Mesenchymal stem cell (in vitro differentiated cells and primary cell): ENCODE measurements at regions not wholly inside any gene's neighbourhood (a gene's known extent, or its start where the extent isn't known, plus 50 kb on each side); places are given as distances from the start of the nearest gene placed in this dataset.

ENCODE experiments used
- DNase-seq: peaks from one replicate; pipeline ENCODE4 v3.0.0-alpha.2; 2013
- H2AFZ ChIP-seq: one replicate; pipeline ENCODE4 v1.6.1; 2013; ENCODE audit warnings: low read depth, mild to moderate bottlenecking, control low read depth, inconsistent platforms, low read length, moderate library complexity
- H2AK5ac ChIP-seq: 2 replicates; pipeline ENCODE4 v1.6.1; 2013; ENCODE audit warnings: low read length, moderate library complexity, mild to moderate bottlenecking, inconsistent platforms; ENCODE audit not compliant: severe bottlenecking
- H2BK120ac ChIP-seq: one replicate; pipeline ENCODE4 v1.6.1; 2013; ENCODE audit warnings: low read depth, mild to moderate bottlenecking, inconsistent platforms, low read length, moderate library complexity
- H2BK12ac ChIP-seq, 2 experiments: one replicate each; pipeline ENCODE4 v1.6.1; 2013; ENCODE audit warnings: inconsistent platforms in 2 of 2, low read length in 2 of 2, mild to moderate bottlenecking in 2 of 2, moderate library complexity in 2 of 2, control low read depth in 1 of 2
- H2BK15ac ChIP-seq: one replicate; pipeline ENCODE4 v1.6.1; 2013; ENCODE audit warnings: mild to moderate bottlenecking, low read depth, inconsistent platforms; ENCODE audit not compliant: poor library complexity, severe bottlenecking
- H2BK5ac ChIP-seq: 2 replicates; pipeline ENCODE4 v1.6.1; 2013; ENCODE audit warnings: low read depth, mild to moderate bottlenecking, low read length, control low read depth, inconsistent platforms; ENCODE audit not compliant: poor library complexity, severe bottlenecking
- H3K14ac ChIP-seq, 2 experiments: one replicate each; pipeline ENCODE4 v1.6.1; 2013; ENCODE audit warnings: inconsistent platforms in 2 of 2, low read length in 2 of 2, control low read depth in 1 of 2, mild to moderate bottlenecking in 1 of 2, moderate library complexity in 1 of 2
- H3K18ac ChIP-seq, 2 experiments: one replicate each; pipeline ENCODE4 v1.6.1; 2013; ENCODE audit warnings: inconsistent platforms in 2 of 2, low read length in 2 of 2, control low read depth in 1 of 2, low read depth in 1 of 2, mild to moderate bottlenecking in 1 of 2
- H3K23ac ChIP-seq, 2 experiments: one replicate each; pipeline ENCODE4 v1.6.1; 2013; ENCODE audit warnings: inconsistent platforms in 2 of 2, low read length in 2 of 2, mild to moderate bottlenecking in 2 of 2, moderate library complexity in 2 of 2, control low read depth in 1 of 2
- H3K27ac ChIP-seq: 2 replicates; pipeline ENCODE4 v1.5.1; 2013; ENCODE audit warnings: mild to moderate bottlenecking, moderate library complexity, low read length, control low read depth, inconsistent platforms; ENCODE audit not compliant: poor library complexity, severe bottlenecking
- H3K27me3 ChIP-seq, 2 experiments: 2 replicates each; pipeline versions ENCODE4 v1.6.1 to v1.7.0; 2013; ENCODE audit warnings: low read length in 2 of 2, mild to moderate bottlenecking in 2 of 2, moderate library complexity in 2 of 2, control low read depth in 1 of 2, inconsistent platforms in 1 of 2; ENCODE audit not compliant: control insufficient read depth in 1 of 2, insufficient read depth in 1 of 2
- H3K36me3 ChIP-seq, 2 experiments: 2 replicates each; pipeline versions ENCODE4 v1.6.1 to v1.7.0; 2013; ENCODE audit warnings: low read length in 2 of 2, control low read depth in 1 of 2, inconsistent platforms in 1 of 2, low read depth in 1 of 2, mild to moderate bottlenecking in 1 of 2; ENCODE audit not compliant: insufficient read depth in 2 of 2, control insufficient read depth in 1 of 2
- H3K4ac ChIP-seq, 2 experiments: one replicate each; pipeline ENCODE4 v1.6.1; 2013; ENCODE audit warnings: inconsistent platforms in 2 of 2, low read length in 2 of 2, mild to moderate bottlenecking in 2 of 2, moderate library complexity in 2 of 2, control low read depth in 1 of 2, low read depth in 1 of 2
- H3K4me1 ChIP-seq: 2 replicates; pipeline ENCODE4 v1.6.1; 2013; ENCODE audit warnings: low read depth, low read length, control low read depth; ENCODE audit not compliant: control insufficient read depth, insufficient read depth
- H3K4me2 ChIP-seq: 2 replicates; pipeline ENCODE4 v1.6.1; 2013; ENCODE audit warnings: low read length, mild to moderate bottlenecking, inconsistent platforms; ENCODE audit not compliant: poor library complexity, severe bottlenecking
- H3K4me3 ChIP-seq, 2 experiments: 2 replicates each; pipeline versions ENCODE4 v1.5.1 to v1.7.0; 2013; ENCODE audit warnings: low read length in 2 of 2, mild to moderate bottlenecking in 2 of 2, control low read depth in 1 of 2, low read depth in 1 of 2; ENCODE audit not compliant: insufficient read depth in 1 of 2
- H3K79me1 ChIP-seq: replicated peaks from 2 replicates; pipeline ENCODE4 v1.6.1; 2013; ENCODE audit warnings: mild to moderate bottlenecking, control low read depth, low read length, inconsistent platforms; ENCODE audit not compliant: poor library complexity, severe bottlenecking
- H3K9ac ChIP-seq: 2 replicates; pipeline ENCODE4 v1.7.0; 2013; ENCODE audit warnings: mild to moderate bottlenecking, low read length, moderate library complexity
- H3K9me3 ChIP-seq: 2 replicates; pipeline ENCODE4 v1.7.0; 2013; ENCODE audit warnings: mild to moderate bottlenecking, low read length; ENCODE audit not compliant: control insufficient read depth
- H4K8ac ChIP-seq: one replicate; pipeline ENCODE4 v1.6.1; 2013; ENCODE audit warnings: inconsistent platforms, mild to moderate bottlenecking, low read length, moderate library complexity
- H4K91ac ChIP-seq: one replicate; pipeline ENCODE4 v1.6.1; 2013; ENCODE audit warnings: mild to moderate bottlenecking, low read length, inconsistent platforms
- WGBS: methylation state at CpG from one replicate; pipeline ENCODE4 v1.1.7; 2013; ENCODE audit warnings: mixed read lengths; 5-methylcytosine and 5-hydroxymethylcytosine counted together

GRCh38 chr6:54491431-54491830, 183.2 kb downstream of the TINAG start:
- Histone ChIP-seq H3K4me1 (peaks cover 2% of the 10 kb centered on the region), H3K18ac (no peak overlapping the region), H3K23ac (no peak overlapping the region), H2AK5ac (no peak overlapping the region), H2BK5ac (no peak overlapping the region), H3K27me3 (no peaks in the 10 kb centered on the region), H3K4ac (no peak overlapping the region), H4K8ac (no peak overlapping the region), H3K14ac (no peak overlapping the region), H3K4me2 (no peak overlapping the region), H2BK15ac (no peak overlapping the region), H3K79me1 (no peaks in the 10 kb centered on the region), H3K9ac (no peak overlapping the region), H3K9me3 (peaks cover 6% of the 10 kb centered on the region), H2BK120ac (no peak overlapping the region), H2AFZ (no peak overlapping the region), H2BK12ac (no peak overlapping the region), H3K4me3 (no peak overlapping the region), H4K91ac (no peak overlapping the region), H3K36me3 (no peaks in the 10 kb centered on the region), H3K27ac (no peak overlapping the region)
- 93% methylated on average over 2 of the region's 3 CpGs for WGBS
- DNase-seq = no peak

GRCh38 chr6:54493138-54493537, 184.9 kb downstream of the TINAG start:
- Histone ChIP-seq H2AK5ac (no peak overlapping the region), H2BK120ac (no peak overlapping the region), H3K27ac (peak overlapping the region; percentile 8), H3K4ac (no peak overlapping the region), H3K4me3 (no peak overlapping the region), H3K4me1 (peaks cover 2% of the 10 kb centered on the region), H3K9ac (peak overlapping the region; percentile 36), H3K4me2 (no peak overlapping the region), H3K79me1 (no peaks in the 10 kb centered on the region), H3K23ac (no peak overlapping the region), H3K14ac (no peak overlapping the region), H3K36me3 (no peaks in the 10 kb centered on the region), H4K91ac (no peak overlapping the region), H2BK12ac (no peak overlapping the region), H4K8ac (no peak overlapping the region), H2AFZ (no peak overlapping the region), H3K18ac (no peak overlapping the region), H3K27me3 (no peaks in the 10 kb centered on the region), H2BK5ac (no peak overlapping the region), H3K9me3 (peaks cover 8% of the 10 kb centered on the region), H2BK15ac (no peak overlapping the region)
- DNase-seq = peak; percentile 40

DNA sequence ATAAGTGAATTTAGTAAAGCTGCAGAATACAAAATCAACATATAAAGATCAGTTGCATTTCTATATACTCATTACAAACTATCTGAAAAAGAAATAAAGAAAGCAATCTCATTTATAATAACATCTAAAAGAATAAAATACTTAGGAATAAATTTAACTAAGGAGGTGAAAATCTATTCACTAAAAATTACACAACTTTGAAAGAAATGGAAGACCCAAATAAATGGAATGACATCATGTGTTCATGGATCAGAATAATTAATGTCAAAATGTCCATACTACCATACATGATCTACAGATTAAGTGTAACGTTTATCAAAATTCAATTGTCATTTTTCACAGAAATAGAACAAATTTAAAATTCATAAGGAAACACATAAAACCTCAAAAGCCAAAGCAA, 194.9 kb downstream of the TINAG start:
- Histone ChIP-seq H3K14ac (no peak overlapping the region), H3K23ac (no peak overlapping the region), H3K18ac (no peak overlapping the region), H3K9ac (no peak overlapping the region), H3K4me2 (no peak overlapping the region), H2BK5ac (no peak overlapping the region), H2BK15ac (no peak overlapping the region), H2BK120ac (no peak overlapping the region), H3K79me1 (no peaks in the 10 kb centered on the region), H3K9me3 (peaks cover 8% of the 10 kb centered on the region), H3K4ac (no peak overlapping the region), H3K4me3 (no peak overlapping the region), H3K36me3 (no peaks in the 10 kb centered on the region), H2AK5ac (no peak overlapping the region), H2BK12ac (no peak overlapping the region), H2AFZ (no peak overlapping the region), H3K27ac (no peak overlapping the region), H4K91ac (no peak overlapping the region), H4K8ac (no peak overlapping the region), H3K27me3 (no peaks in the 10 kb centered on the region), H3K4me1 (no peaks in the 10 kb centered on the region)
- no peak for DNase-seq
- WGBS = 60% methylated on average over 1 of the region's 1 CpG

- Histone ChIP-seq H4K91ac (no peak overlapping the region), H4K8ac (no peak overlapping the region), H2BK15ac (no peak overlapping the region), H3K4me1 (peaks cover 3% of the 10 kb centered on the region), H3K27me3 (no peaks in the 10 kb centered on the region), H3K9me3 (no peaks in the 10 kb centered on the region), H2BK5ac (no peak overlapping the region), H3K27ac (no peak overlapping the region), H3K36me3 (no peaks in the 10 kb centered on the region), H3K4me3 (no peak overlapping the region), H3K79me1 (no peaks in the 10 kb centered on the region), H2BK12ac (no peak overlapping the region), H3K23ac (no peak overlapping the region), H2AK5ac (no peak overlapping the region), H3K4me2 (no peak overlapping the region), H3K14ac (no peak overlapping the region), H3K18ac (no peak overlapping the region), H2BK120ac (no peak overlapping the region), H3K9ac (no peak overlapping the region), H3K4ac (no peak overlapping the region), H2AFZ (no peak overlapping the region)
- no CpG with 5 or more reads among the region's 2 CpGs for WGBS
- DNase-seq = no peak
Observed at GRCh38 chr6:54515013-54515412, 206.8 kb downstream of the TINAG start.
